NCI-H1417 (cell line): ENCODE measurements at regions not wholly inside any gene's neighbourhood (a gene's known extent, or its start where the extent isn't known, plus 50 kb on each side); places are given as distances from the start of the nearest gene placed in this dataset.
"Not testable (repeated sequence)": the region's sequence is repeated elsewhere in the genome, so short reads cannot be mapped to it uniquely, and the experiment has no call there.

Experiments used
- DNase-seq, 3 experiments: peaks; one replicate each; lab custom pipeline; 2025; lab: John Stamatoyannopoulos, UW

DNA sequence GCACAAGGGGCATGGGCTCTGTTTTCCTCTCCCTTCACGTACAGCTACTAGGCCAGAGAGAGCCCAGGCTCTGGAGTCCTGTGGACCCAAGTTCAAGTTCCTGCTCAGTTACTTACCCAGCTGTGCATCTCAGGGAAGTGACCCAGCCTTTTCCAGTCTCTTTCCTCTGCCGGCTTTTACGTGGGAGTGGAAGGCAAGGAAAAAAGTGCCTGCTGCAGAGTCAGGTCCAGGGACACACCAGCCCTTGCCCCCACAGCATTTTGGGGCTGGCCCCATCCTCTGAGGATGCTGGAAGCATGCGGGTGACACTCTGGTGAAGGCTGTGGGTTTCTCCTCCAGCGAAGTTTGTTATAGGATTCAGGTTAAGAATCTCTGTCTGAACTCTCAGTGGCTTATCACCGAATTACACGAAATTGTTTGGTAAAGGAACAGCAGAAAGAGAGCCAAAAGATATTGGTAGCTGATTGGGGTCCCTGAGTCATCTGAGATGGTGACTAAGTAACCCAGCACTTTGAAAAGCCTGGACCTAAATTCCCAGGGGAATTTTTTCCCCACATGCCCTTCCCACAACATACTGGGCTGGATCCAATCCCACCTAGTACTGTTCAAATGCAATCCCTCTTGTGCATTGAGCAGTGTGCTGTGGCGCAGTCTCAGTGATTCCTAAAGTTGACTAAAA is 424.3 kb downstream of the RPS24 start:
- DNase-seq: no peak

DNA sequence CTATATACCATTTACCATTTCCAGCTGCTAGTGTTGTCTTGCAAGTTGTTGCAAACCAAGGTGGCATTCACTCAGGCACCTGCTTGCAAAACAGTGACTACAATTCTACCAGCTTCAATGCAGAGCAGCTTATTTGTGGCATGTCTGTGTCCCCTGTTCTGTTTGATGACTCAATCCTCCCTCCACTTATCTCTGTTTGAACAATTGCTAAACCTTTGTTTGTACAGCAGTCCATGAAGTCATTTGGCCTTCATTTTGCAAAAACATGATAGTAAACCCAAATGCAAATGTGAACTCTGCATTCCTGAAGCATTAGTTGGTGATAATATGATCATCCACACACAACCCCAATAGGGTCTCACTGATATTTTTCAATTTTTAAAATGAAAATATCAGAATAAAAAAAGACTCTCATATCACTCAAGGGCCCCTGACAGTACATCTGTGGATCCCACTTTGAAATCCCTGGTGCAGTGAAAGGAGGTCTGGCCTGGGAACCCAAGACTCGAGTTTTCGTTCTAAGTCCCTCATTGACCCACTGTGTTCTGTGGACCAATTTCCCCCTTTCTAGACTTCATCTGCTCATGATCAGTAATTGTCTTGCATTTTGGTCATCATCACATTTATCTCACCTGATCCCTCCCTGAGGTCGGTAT is 425.4 kb downstream of the RPS24 start:
- DNase-seq: peak; percentile 44 to 89 (median 49)

DNA sequence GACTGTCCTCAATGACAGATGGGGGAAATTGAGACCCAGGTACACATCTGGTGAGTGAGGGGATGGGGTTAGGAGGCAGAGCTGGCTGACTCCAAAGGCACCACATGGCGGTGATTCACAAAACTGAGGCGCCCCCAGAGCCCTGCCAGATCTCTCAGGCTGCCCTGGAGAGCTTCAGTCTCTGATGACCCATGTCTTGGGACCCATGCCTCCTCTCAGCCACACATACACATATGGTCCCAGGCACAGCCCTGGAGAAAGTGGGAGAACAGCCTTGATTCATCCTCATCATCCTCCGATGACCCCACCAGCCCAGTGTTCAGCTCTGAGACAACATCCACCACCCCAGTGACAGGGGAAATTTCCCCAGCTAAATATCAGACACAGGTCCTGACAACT is 426.0 kb downstream of the RPS24 start:
- no peak for DNase-seq

DNA sequence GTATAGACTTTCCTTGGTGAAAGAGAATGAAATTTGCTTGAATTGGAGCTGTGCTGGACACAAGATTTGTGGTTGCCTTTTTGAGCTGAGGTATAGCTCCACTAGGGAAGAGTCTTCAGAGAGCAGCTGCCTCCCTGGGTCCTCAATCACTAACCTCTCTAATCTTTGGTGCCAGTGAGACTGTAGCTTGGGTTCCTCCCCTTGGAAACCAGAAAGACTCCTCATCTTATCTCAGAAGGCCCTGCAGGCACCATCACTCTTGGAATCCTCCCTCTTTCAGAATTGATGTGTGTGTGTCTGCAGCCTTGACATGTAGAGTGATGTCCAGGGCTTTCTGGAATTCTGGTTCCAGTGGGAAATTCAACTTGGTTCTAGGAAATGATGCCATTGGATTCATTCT is 426.5 kb downstream of the RPS24 start:
- peak in 1 of 3 experiments; percentile 5 for DNase-seq

DNA sequence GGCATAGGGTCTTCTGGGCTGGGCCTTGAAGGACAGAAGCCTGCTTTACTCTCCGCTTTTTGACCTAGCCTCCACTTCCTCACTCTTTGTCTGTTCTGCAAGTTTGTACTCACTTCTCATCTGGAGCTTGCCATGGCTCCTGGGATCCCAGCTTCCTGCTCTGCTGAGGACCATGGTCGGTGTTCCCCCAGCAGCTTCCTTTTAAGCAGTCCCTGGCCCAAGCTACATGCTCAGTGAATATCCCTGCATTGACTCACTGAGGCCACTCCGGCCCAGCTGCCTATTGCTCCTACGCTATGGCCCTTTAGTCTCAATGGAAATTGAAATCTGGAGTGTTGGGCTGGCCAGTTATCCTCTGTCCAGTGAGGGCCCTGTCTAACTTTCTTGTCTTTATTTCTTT is 427.7 kb downstream of the RPS24 start:
- DNase-seq: no peak

DNA sequence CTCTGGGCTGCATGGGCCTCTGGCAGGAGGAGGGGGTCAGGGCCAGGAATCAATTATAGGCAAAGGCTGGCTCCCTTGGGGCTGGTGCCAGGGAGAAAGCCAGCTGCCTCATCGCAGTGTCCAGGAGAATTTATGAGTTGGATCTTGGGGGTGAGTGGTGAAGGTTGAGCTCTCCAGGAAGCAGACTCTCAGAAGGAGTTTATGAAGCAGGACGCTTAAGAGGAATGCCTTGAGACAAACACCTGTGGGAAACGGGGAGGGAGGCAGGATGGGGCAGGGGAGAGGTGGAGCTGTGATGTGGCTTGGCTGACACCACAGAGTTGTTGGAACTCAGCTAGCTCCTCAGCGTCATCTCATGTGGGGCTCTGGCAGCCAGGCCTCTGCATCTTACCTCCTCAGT is 428.5 kb downstream of the RPS24 start:
- no peak for DNase-seq

DNA sequence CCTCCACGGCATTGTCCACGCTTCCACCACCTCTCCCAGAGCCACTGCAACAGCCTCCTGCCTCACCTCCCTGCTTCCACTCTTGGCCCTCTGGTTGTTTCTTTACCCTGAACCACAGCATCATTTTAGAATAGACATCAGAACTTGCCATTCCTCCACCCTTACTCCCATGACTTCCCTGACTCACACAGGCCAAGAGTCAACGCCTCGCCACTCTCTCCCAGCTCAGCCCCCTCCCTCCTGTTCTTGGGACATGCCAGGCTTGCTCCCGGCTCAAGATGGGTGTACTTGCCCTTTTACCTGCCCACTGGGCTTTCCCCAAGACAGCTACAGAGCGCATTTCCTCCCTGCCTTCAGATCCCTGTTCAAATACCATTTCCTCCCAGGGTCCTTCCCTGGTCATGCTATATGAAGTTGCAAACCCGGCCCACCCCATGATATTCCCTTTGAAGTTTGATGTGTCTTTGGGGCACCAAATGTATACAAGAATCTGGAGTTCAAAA is 429.1 kb downstream of the RPS24 start:
- no peak for DNase-seq

DNA sequence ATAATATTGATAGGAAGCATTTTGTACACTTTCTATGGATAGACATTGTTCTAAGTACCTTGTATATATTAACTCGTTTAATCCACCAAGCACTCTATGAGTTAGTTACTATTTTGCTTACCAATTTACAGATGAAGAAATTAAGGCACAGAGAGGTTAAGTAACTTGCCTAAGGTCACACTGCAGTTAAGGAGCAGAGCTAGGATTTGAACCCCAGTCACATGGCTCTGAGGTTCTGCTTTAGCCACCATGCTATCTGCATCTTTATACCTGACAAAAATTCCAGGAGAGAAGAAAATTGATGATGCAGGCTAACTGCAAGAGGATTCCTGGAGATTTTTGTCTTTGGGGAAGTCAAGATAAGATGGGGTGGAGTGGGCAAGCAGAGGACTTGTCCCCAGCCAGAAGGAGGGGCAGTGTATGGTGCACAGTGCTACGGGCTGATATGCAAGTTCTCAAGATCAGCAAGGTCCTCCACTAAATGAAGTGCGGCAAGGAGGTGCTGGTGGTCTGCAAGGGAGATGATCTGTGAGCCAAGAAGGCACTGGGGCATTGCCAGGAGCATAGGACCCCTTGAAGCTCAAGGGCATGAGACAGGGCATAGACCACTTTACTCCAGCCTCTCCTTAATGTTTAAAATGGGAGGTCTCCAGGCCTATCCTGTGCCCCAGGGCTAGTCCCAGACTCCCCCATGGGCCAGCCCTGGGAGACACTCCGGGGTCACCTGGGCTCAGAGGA is 430.6 kb downstream of the RPS24 start:
- no peak for DNase-seq

DNA sequence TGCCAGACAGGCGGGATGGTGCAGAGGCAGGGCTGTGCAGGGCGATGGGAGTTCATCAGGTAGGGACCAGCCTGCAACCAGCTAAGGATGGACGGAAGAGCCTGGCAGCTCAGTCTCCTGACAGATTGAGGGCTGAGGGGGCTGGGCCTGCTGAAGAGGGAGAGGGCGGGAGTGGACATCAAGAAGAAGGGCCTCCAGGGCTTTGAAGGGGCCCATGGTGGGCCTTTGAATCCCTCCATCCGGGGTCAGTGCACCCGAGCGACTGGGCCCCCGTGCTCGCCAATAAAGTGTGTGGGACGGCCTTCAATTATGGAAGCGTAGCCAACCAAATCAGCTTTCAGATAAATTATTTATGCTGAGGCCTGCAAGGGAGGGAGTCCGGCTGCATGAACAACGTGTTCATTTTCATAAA is 431.2 kb downstream of the RPS24 start:
- no peak for DNase-seq

DNA sequence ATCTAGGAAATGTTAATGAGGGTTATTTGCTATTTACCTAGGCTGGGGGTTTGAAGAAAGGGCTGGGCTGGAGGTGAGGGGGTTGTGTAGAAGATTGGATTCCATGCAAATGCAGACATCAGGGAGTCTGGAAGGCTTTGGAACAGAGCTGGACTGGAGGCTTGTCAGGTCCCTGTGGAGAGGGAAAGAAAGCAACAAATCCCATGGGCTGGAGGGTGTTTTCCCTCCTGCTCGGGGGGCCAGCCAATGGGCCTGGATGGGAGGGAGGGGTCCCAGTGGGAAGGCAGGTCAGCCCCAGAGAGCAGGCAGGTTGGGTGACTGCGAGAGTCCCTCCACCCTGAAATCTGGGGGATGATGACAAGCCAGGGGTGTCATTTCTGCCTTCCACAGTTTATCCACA is 431.8 kb downstream of the RPS24 start:
- DNase-seq: no peak

DNA sequence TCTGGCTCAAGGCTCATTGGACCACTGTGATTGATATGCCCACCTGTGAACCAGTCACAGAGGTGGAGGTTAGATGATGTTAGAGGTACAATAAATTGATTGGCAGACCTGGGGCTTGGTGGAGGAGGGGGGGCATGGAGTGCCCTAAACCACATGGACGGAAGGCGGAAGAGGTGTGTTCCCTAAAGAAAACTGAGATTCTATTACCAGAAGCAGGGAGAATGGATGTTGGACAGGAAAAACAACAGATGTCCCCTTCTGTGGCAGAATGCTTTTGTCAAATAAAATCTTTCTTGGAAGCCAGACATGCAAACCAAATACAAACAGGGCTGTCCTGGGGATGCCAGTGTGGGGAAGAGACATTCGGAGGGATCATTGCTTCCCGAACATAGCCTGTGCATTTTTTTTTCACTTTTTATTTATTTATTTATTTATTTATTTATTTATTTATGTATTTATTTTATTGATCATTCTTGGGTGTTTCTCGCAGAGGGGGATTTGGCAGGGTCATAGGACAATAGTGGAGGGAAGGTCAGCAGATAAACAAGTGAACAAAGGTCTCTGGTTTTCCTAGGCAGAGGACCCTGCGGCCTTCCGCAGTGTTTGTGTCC is 433.9 kb downstream of the RPS24 start:
- no peak for DNase-seq

DNA sequence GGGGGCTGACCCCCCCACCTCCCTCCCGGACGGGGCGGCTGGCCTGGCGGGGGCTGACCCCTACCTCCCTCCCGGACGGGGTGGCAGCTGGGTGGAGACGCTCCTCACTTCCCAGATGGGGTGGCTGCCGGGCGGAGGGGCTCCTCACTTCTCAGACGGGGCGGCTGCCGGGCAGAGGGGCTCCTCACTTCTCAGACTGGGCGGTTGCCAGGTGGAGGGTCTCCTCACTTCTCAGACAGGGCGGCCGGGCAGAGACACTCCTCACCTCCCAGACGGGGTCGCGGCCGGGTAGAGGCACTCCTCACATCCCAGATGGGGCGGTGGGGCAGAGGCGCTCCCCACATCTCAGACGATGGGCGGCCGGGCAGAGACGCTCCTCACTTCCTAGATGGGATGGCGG is 435.1 kb downstream of the RPS24 start:
- not testable (repeated sequence) for DNase-seq

DNA sequence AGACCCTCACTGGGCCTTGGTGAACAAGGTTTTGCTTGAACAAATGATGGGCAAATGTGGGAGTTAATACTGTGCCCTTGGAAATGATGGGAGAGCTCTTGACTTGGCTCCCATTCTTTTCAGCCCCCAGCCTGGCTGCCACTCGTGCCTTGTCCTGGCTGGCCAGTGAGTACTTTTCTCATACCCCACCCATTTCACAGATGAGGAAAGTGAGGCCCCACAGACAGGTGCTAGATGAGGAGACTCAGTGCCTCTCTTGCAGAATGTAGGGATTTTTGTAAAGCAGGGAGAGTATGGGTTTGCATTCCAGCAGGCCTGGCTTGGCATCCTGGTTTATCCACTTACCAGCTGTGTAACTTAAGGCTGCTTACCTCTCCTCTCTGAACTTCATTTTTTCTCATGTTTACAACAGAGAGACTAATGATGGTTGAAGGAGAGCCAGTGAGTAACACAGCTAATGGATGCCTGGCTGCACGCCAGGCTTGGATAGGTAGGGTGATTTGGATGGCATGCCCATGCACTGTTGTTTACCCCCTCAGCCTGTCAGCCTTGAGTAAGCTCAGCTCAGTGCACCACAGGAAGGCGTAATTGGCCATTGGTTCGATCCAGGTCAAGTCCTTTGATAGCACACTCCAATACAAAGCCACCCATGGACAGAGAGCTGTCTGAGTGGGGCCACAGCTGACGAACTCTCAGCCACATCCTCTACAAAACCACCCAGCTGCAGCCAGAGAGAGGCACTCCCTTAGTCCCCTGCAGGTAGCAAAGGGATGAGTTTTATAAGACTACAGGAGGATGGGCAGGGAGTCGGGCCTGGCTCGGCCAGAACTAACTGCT is 436.8 kb downstream of the RPS24 start:
- DNase-seq: peak; percentile 71 to 93 (median 87)

DNA sequence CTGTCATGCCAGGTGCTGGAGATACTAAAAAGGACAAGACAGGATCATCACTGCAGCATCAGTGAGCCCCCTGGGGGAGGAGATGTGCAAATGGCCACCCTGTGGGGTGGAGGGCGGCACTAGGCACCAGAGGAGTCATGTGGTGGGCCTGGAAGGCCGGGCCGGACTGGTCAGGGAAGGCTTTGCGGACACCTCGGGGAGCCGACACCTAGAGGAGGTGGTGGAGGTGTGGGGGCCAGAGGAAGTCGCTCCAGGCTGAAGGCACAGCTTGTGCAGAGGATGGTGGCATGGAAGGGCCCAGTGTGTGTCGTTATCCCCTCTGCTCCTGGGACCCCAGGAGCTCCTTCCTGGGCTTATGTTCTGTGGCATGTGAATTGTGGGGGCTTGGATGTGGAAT is 437.7 kb downstream of the RPS24 start:
- no peak for DNase-seq

DNA sequence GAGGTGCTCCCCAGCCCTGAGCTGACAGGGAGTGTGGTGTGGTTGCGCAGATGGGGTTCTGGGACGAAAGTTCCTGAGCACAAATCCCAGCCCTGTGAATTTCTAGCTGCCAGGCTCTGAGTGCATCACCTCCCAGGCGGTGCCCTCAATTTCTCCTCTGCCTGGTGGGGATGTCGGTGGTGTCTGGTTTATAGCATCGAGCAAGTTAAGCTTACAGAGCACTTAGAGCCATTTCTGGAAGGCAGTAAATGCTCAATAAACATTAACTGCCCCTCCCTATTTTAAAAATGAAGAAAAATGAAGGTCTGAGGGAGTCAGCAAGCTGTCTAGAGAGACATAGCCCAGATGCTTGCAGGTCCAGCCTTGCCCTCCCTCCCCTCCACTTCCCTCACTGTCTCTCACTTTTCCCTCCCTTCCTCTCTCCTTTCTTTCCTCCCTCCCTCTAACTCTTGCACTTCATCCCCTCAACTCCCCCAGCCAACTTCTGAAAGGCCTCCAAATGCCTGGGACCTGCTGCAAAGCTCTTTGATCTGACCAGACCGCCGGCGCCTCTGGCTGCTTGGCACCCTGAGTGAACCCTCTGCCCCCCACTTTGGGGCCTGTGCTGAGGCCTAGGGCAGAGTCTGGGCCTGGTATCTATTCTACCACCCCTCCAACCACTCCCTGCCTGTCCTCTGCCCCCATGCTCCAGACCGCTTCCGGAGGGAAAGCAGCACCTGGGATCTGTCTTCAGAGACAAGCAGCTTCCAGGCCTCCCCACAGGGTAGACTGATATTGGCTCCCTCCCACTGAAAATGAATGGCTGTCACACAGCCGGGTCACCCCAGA is 438.3 kb downstream of the RPS24 start:
- no peak for DNase-seq

DNA sequence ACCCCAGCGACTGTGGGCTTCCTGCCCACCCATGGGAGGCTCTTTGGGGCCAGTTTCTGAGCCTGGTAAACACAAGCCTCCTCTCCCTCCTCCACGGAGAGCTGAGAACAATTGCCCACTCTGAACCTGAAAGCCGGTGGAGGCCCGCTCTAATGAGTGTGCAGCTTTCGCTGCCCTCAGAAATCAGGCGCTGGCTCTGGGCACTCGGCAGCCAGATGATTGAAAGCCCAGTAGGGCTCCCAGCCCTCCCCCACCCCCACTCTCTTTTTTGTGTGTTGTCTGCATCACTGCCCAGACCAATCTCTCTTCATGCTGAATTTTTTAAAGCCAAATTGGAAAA is 438.9 kb downstream of the RPS24 start:
- DNase-seq: peak in 2 of 3 experiments; percentile 14 to 58

DNA sequence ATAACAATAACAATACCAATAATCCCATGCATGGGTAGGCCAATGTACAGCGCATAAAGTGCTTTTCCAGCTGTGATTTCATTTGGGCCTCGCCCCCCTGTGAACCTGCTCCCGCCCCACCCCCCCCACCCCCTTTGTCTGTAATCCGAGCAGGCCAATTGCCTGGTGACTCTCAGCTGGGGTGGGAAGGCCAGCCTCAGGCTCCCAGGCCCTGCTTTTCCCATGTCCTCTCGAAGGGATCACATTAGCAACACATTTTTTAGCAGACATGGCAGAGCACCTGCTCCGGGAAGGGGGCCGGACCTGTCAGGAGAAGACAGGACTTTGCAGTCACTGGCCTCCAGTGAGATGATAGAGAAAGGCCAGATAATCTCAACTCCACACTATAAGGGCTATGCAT is 439.3 kb downstream of the RPS24 start:
- DNase-seq: peak in 1 of 3 experiments; percentile 51

DNA sequence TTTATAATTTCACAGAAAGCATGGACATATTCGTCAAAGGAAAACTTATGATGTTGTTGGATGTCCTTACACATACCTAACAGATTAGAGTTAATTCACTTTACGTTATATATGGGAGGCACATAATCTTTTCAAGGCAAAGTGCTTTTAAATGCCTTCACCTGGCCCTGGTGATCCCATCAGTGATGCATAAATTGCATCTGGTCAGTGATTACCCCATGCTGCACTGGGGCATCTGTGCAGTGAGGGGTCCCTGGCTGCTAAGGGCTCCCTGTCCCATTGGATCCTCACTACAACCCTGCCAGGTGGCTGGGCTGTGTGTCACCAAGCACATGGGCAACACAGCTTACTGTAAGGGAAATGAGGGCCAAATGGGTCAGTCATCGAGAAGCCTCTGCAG is 441.1 kb downstream of the RPS24 start:
- DNase-seq: no peak

DNA sequence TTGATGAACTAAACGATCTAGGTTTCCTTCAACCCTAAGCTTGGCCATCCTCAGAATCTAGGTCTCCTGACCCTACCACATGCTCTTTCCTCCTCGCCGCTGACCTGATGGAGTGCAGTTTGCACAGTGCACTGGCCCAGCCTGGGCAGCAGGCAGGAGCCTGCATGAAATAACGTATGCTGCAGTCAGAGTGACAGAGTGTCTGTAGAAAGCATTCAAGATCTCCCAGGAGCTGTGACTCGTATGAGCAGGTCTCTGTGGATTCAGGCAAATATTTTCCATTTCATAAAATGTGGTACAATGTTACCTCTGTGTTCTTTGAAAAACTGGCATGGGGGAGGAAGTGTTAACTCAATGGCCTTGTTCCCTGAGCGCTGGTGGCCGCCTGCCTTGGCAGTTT is 441.8 kb downstream of the RPS24 start:
- no peak for DNase-seq

DNA sequence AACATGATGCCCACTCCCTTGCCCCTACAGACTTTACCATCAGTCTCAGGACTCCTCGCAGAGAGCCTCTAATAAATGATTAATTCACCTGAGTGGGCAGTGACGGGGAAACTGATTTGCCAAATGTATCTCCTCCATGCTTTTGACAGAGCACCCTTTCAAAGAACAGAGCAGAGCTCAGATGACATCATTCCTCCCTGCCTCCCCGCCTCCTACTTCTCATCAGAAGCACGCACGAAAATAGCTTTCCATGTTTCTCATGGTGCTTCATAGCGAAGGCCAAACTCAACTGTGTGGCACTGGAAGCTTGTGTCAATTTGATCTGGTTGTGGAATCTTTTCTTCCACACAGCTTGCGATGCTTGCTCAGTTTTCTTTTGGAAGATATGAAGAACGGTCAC is 442.5 kb downstream of the RPS24 start:
- no peak for DNase-seq

DNA sequence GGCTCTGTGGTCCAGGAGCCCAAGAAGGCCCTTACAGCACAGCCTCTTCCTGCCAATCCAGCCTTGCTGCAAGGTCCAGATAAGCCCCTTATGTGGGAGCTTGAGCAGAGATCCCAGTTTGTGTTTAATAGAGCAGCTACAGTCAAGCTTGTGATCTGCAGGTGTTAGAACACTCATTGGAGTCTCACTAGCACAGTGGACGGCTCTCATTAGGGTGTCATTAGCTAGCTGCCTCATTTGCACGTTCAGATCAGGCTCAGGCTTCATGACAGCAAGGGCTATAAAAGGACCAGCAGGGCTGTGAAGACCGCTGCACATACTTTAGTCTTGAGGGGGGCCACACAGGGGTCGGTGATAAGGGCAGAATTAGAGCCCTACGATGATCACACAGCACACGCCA is 443.2 kb downstream of the RPS24 start:
- DNase-seq: no peak
